NCI-H128 (cell line): ENCODE measurements at regions not wholly inside any gene's neighbourhood (a gene's known extent, or its start where the extent isn't known, plus 50 kb on each side); places are given as distances from the start of the nearest gene placed in this dataset.

Source experiments
- DNase-seq: peaks from one replicate; lab custom pipeline; 2025; ENCODE audit not compliant: unreplicated experiment; lab: John Stamatoyannopoulos, UW

- DNase-seq, result no peak
Observed at GRCh38 chr4:83677656-83678055, 141.7 kb downstream of the GPAT3 start.

GRCh38 chr4:83664741-83665140 is 128.8 kb downstream of the GPAT3 start:
- no peak for DNase-seq

- no peak for DNase-seq
Observed at GRCh38 chr4:83664071-83664470, 128.2 kb downstream of the GPAT3 start.

- no peak for DNase-seq
Observed at GRCh38 chr4:83662204-83662603, 126.3 kb downstream of the GPAT3 start.

DNA sequence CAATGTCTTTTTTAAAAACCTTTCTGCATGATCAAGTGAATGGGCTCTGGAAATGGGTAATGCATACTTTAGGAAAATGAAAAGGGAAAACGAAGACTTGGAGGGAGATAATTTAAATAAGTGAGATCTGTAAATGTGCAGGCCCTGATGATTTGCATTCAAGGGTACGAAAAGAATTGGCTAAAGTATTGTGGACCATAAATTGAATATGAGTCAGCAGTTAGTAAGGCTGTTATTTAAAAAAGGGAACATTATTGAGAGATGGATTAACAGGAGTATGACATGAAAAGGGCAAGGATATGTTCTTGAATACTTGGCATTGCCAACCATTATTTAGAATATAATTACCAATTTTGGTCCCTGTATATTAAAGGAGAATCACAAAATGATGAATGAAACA is 125.5 kb downstream of the GPAT3 start:
- no peak for DNase-seq

DNA sequence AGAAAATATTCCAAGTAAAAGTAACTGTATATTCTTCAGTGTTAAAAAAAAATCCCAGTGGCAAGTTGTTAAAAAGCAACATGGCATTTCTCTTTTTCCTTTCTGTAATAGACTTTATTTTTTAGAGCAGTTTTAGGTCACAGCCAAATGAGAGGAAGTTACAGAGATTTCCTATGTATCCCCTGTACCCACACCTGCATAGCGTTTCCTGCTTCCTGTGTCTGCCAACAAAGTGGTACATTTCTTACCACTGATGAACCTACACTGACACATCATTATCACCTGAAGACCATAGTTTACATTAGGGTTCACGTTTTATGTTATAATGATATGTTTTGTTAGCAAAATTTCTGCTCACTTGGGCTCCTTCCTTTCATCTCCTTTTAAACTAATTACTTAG is 124.7 kb downstream of the GPAT3 start:
- no peak for DNase-seq

GRCh38 chr4:83658806-83659205 is 122.9 kb downstream of the GPAT3 start:
- DNase-seq, result no peak

DNA sequence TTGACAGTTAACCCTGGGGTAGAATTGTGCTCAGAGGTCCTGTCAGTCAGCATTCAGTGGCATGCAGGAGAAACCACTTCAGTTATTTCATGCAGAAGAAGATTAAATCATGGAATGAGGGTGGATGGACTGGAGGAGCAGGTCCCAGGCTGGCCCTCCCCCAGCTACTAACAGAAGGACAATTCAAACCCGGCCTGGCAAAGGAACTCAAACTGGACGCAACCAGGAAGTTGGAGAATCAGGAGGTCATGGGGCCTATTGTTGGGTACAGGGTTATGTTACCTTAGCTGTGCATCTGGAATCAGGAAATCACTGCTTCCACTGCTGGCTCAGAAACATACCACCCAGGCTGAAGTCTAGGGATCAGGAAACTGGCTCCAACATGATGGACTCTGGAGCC is 121.4 kb downstream of the GPAT3 start:
- no peak for DNase-seq
